ENCODE measurements at regions not wholly inside any gene's neighbourhood (a gene's known extent, or its start where the extent isn't known, plus 50 kb on each side); places are given as distances from the start of the nearest gene placed in this dataset.
"Not testable (repeated sequence)": the region's sequence is repeated elsewhere in the genome, so short reads cannot be mapped to it uniquely, and the experiment has no call there.

- no peaks in the 10 kb centered on the region for H3K36me3 ChIP-seq (ENCODE audit: low read depth)
- no peaks in the 10 kb centered on the region for H3K27me3 ChIP-seq (ENCODE audit: insufficient read depth, poor library complexity, severe bottlenecking)
- ATAC-seq (ENCODE audit: low read depth) (peak; percentile 41; the same call in 2 of the 3 replicates), DNase-seq (ENCODE audit: low spot score) (no peak)
- no peak overlapping the region for H3K27ac ChIP-seq (ENCODE audit: poor library complexity, severe bottlenecking)
- peaks cover 25% of the 10 kb centered on the region for H3K4me1 ChIP-seq (ENCODE audit: insufficient read depth, poor library complexity, severe bottlenecking)
- no peak for TF ChIP-seq CTCF (IDR thresholded peaks at IDR 0.05; ENCODE audit: poor library complexity, severe bottlenecking)
- H3K4me3 ChIP-seq (ENCODE audit: severe bottlenecking), result no peak overlapping the region
- no peaks in the 10 kb centered on the region for H3K9me3 ChIP-seq (ENCODE audit: severe bottlenecking)
Measured at GRCh38 chr17:20926532-20926931, 116.3 kb downstream of the USP22 start.

GRCh38 chr17:20927308-20927977 is 115.4 kb downstream of the USP22 start:
- Histone ChIP-seq H3K27ac (ENCODE audit: poor library complexity, severe bottlenecking) (no peak overlapping the region), H3K4me3 (ENCODE audit: severe bottlenecking) (no peak overlapping the region), H3K4me1 (ENCODE audit: insufficient read depth, poor library complexity, severe bottlenecking) (peaks cover 21% of the 10 kb centered on the region), H3K9me3 (ENCODE audit: severe bottlenecking) (no peaks in the 10 kb centered on the region), H3K36me3 (ENCODE audit: low read depth) (no peaks in the 10 kb centered on the region), H3K27me3 (ENCODE audit: insufficient read depth, poor library complexity, severe bottlenecking) (no peaks in the 10 kb centered on the region)
- DNase-seq (ENCODE audit: low spot score) (no peak), ATAC-seq (ENCODE audit: low read depth) (no peak)
- TF ChIP-seq CTCF (IDR thresholded peaks at IDR 0.05; ENCODE audit: poor library complexity, severe bottlenecking), result no peak

GRCh38 chr17:20929334-20929733 is 113.5 kb downstream of the USP22 start:
- DNase-seq (ENCODE audit: low spot score) (no peak), ATAC-seq (ENCODE audit: low read depth) (no peak)
- Histone ChIP-seq H3K4me1 (ENCODE audit: insufficient read depth, poor library complexity, severe bottlenecking) (peaks cover 22% of the 10 kb centered on the region), H3K27me3 (ENCODE audit: insufficient read depth, poor library complexity, severe bottlenecking) (no peaks in the 10 kb centered on the region), H3K4me3 (ENCODE audit: severe bottlenecking) (no peak overlapping the region), H3K9me3 (ENCODE audit: severe bottlenecking) (no peaks in the 10 kb centered on the region), H3K27ac (ENCODE audit: poor library complexity, severe bottlenecking) (no peak overlapping the region), H3K36me3 (ENCODE audit: low read depth) (no peaks in the 10 kb centered on the region)
- TF ChIP-seq CTCF (IDR thresholded peaks at IDR 0.05; ENCODE audit: poor library complexity, severe bottlenecking), result no peak

GRCh38 chr17:20930081-20930760 is 112.6 kb downstream of the USP22 start:
- Histone ChIP-seq H3K4me3 (ENCODE audit: severe bottlenecking) (no peak overlapping the region), H3K27ac (ENCODE audit: poor library complexity, severe bottlenecking) (no peak overlapping the region)

GRCh38 chr17:20933040-20933439 is 109.8 kb downstream of the USP22 start:
- H3K4me1 ChIP-seq (ENCODE audit: insufficient read depth, poor library complexity, severe bottlenecking), result peaks cover 33% of the 10 kb centered on the region

More at GRCh38 chr17:20930081-20930760, 112.6 kb downstream of the USP22 start:
- no peak for ATAC-seq (ENCODE audit: low read depth)
- no peak for TF ChIP-seq CTCF (IDR thresholded peaks at IDR 0.05; ENCODE audit: poor library complexity, severe bottlenecking)
- no peaks in the 10 kb centered on the region for H3K9me3 ChIP-seq (ENCODE audit: severe bottlenecking)
- peaks cover 26% of the 10 kb centered on the region for H3K4me1 ChIP-seq (ENCODE audit: insufficient read depth, poor library complexity, severe bottlenecking)
- H3K27me3 ChIP-seq (ENCODE audit: insufficient read depth, poor library complexity, severe bottlenecking), result no peaks in the 10 kb centered on the region
- H3K36me3 ChIP-seq (ENCODE audit: low read depth), result no peaks in the 10 kb centered on the region
- no peak for DNase-seq (ENCODE audit: low spot score)

More at GRCh38 chr17:20933040-20933439, 109.8 kb downstream of the USP22 start:
- ATAC-seq (ENCODE audit: low read depth); H3K9me3 ChIP-seq (ENCODE audit: severe bottlenecking); H3K36me3 ChIP-seq (ENCODE audit: low read depth); DNase-seq (ENCODE audit: low spot score); H3K27ac ChIP-seq (ENCODE audit: poor library complexity, severe bottlenecking); H3K27me3 ChIP-seq (ENCODE audit: insufficient read depth, poor library complexity, severe bottlenecking); H3K4me3 ChIP-seq (ENCODE audit: severe bottlenecking): not testable (repeated sequence)
